BJ (cell line): ENCODE measurements at regions not wholly inside any gene's neighbourhood (a gene's known extent, or its start where the extent isn't known, plus 50 kb on each side); places are given as distances from the start of the nearest gene placed in this dataset.

Experiments used
- CTCF ChIA-PET: fragments of 350-600 bp; formaldehyde crosslinking; extraction: SDS; loops from one replicate; lab custom pipeline; 2021; ENCODE audit warnings: antibody characterized with exemption, inconsistent platforms; lab: Yijun Ruan, JAX
- POLR2A ChIA-PET: fragments of 300-600 bp; sonication (Branson Sonifier 250); formaldehyde crosslinking; extraction: SDS; loops from one replicate; lab custom pipeline; 2021; ENCODE audit warnings: antibody characterized with exemption; lab: Charles Lee
- DNase-seq: peaks from one replicate; pipeline ENCODE4 v3.0.0-alpha.2; 2011; ENCODE audit warnings: low read depth
- H3K27me3 ChIP-seq: 2 replicates; pipeline ENCODE4 v1.6.0; 2011; ENCODE audit warnings: low read length; ENCODE audit not compliant: control insufficient read depth, insufficient read depth
- H3K36me3 ChIP-seq: 2 replicates; pipeline ENCODE4 v1.5.1; 2011; ENCODE audit warnings: low read length; ENCODE audit not compliant: control insufficient read depth, insufficient read depth
- H3K4me3 ChIP-seq: 2 replicates; pipeline ENCODE4 v1.5.1; 2011; ENCODE audit warnings: low read depth, mild to moderate bottlenecking, control low read depth, low read length
- CTCF ChIP-seq: IDR thresholded peaks from 2 replicates; pipeline ENCODE4 v1.5.1; 2011; ENCODE audit warnings: low read depth, mild to moderate bottlenecking, control low read depth, inconsistent platforms, low read length, moderate library complexity; ENCODE audit not compliant: insufficient read depth

- no peaks in the 10 kb centered on the region for H3K27me3 ChIP-seq
- POLR2A ChIA-PET = no interaction called here
- TF ChIP-seq CTCF = no peak
Measured at GRCh38 chr6:168161371-168161750, 82.3 kb upstream of the FRMD1 start.

GRCh38 chr6:168160506-168161370 lies 81.7 kb upstream of the FRMD1 start:
- Histone ChIP-seq H3K4me3 (no peak overlapping the region), H3K27me3 (no peaks in the 10 kb centered on the region), H3K36me3 (no peaks in the 10 kb centered on the region)
- ChIA-PET POLR2A (no interaction called here), CTCF (no interaction called here)
- no peak for TF ChIP-seq CTCF
- no peak for DNase-seq

More at GRCh38 chr6:168161371-168161750, 82.3 kb upstream of the FRMD1 start:
- H3K36me3 ChIP-seq = no peaks in the 10 kb centered on the region
- DNase-seq = no peak
- H3K4me3 ChIP-seq = no peak overlapping the region
- CTCF ChIA-PET = interaction anchor here (0.8 kb wide), 1 partner anchor 11 kb away, joined by 3 read pairs; no protein-coding TSS in a partner anchor

- CTCF ChIA-PET = no interaction called here
- H3K4me3 ChIP-seq = no peak overlapping the region
- POLR2A ChIA-PET = no interaction called here
- H3K36me3 ChIP-seq = no peaks in the 10 kb centered on the region
- H3K27me3 ChIP-seq = no peaks in the 10 kb centered on the region
- no peak for DNase-seq
- no peak for TF ChIP-seq CTCF
Measured at GRCh38 chr6:168159506-168159905, 80.5 kb upstream of the FRMD1 start.

GRCh38 chr6:168158980-168159349 lies 80.0 kb upstream of the FRMD1 start:
- ChIA-PET POLR2A (no interaction called here), CTCF (interaction anchor here (0.9 kb wide), 1 partner anchor 248 kb away, joined by 3 read pairs; no protein-coding TSS in a partner anchor)

More at GRCh38 chr6:168158980-168159349, 80.0 kb upstream of the FRMD1 start:
- DNase-seq = no peak
- no peak for TF ChIP-seq CTCF
- Histone ChIP-seq H3K4me3 (no peak overlapping the region), H3K36me3 (no peaks in the 10 kb centered on the region), H3K27me3 (no peaks in the 10 kb centered on the region)
